Breast epithelium (tissue), 4 donors: ENCODE measurements at regions not wholly inside any gene's neighbourhood (a gene's known extent, or its start where the extent isn't known, plus 50 kb on each side); places are given as distances from the start of the nearest gene placed in this dataset.

Source experiments
- DNase-seq, 2 donors: peaks; one replicate each; pipeline ENCODE4 v3.0.0-alpha.2; 2019; ENCODE audit warnings: low spot score in 2 of 2
- H3K27ac ChIP-seq, 2 donors: fragments of 200-600 bp; sonication (generic) in 1 of 2; one replicate each; pipeline ENCODE4 v1.5.1; 2016 to 2019; ENCODE audit warnings: mild to moderate bottlenecking in 1 of 2
- H3K27me3 ChIP-seq, 2 donors: fragments of 200-600 bp; sonication (generic) in 1 of 2; one replicate each; pipeline versions ENCODE4 v1.5.1 to v1.6.0; 2017 to 2019; ENCODE audit warnings: control low read depth in 1 of 2, mild to moderate bottlenecking in 1 of 2
- H3K36me3 ChIP-seq: fragments of 200-600 bp; one replicate; pipeline ENCODE4 v1.5.1; 2019
- H3K4me1 ChIP-seq, 2 donors: fragments of 200-600 bp; sonication (generic); one replicate each; pipeline ENCODE4 v1.5.1; 2016 to 2019; ENCODE audit warnings: control low read depth in 1 of 2
- H3K4me3 ChIP-seq, 3 donors: fragments of 200-600 bp; sonication (generic); 1 replicate in 2 of 3; 2 replicates in 1 of 3; pipeline ENCODE4 v1.5.1; 2016 to 2019; ENCODE audit warnings: mild to moderate bottlenecking in 3 of 3, moderate library complexity in 2 of 3
- H3K9me3 ChIP-seq, 2 donors: fragments of 200-600 bp; sonication (generic) in 1 of 2; one replicate each; pipeline ENCODE4 v1.5.1; 2016 to 2019; ENCODE audit warnings: control low read depth in 1 of 2
- POLR2A ChIP-seq: fragments of 450-650 bp; IDR thresholded peaks from one replicate; pipeline ENCODE4 v1.6.1; 2016; ENCODE audit warnings: antibody characterized with exemption, mild to moderate bottlenecking, moderate library complexity
- POLR2AphosphoS5 ChIP-seq, 3 donors: sonication (generic); formaldehyde crosslinking; IDR thresholded peaks; one replicate each; pipeline ENCODE4 v1.6.1; 2017; ENCODE audit warnings: antibody characterized with exemption in 3 of 3
- intact Hi-C: fragments of 100-400 bp; cut with DNase I; formaldehyde crosslinking; loops from one replicate; pipeline ENCODE4 v1.15.1; 2023; ENCODE audit warnings: low total_unique reads
- TF ChIP-seq, protein P1 (sequence below), 3 donors: fragments of 450-650 bp; IDR thresholded peaks; one replicate each; pipeline ENCODE4 v1.5.1; 2016 to 2017; ENCODE audit warnings: antibody characterized with exemption in 3 of 3, mild to moderate bottlenecking in 3 of 3, moderate library complexity in 3 of 3

- Histone ChIP-seq H3K9me3 (no peaks in the 10 kb centered on the region), H3K4me3 (no peak overlapping the region), H3K27ac (no peak overlapping the region), H3K4me1 (no peaks in the 10 kb centered on the region), H3K36me3 (no peaks in the 10 kb centered on the region), H3K27me3 (no peaks in the 10 kb centered on the region)
- intact Hi-C loops = no loop called here
- TF ChIP-seq POLR2AphosphoS5 (IDR thresholded peaks at IDR 0.05) = no peak
- TF ChIP-seq, protein P1, sequence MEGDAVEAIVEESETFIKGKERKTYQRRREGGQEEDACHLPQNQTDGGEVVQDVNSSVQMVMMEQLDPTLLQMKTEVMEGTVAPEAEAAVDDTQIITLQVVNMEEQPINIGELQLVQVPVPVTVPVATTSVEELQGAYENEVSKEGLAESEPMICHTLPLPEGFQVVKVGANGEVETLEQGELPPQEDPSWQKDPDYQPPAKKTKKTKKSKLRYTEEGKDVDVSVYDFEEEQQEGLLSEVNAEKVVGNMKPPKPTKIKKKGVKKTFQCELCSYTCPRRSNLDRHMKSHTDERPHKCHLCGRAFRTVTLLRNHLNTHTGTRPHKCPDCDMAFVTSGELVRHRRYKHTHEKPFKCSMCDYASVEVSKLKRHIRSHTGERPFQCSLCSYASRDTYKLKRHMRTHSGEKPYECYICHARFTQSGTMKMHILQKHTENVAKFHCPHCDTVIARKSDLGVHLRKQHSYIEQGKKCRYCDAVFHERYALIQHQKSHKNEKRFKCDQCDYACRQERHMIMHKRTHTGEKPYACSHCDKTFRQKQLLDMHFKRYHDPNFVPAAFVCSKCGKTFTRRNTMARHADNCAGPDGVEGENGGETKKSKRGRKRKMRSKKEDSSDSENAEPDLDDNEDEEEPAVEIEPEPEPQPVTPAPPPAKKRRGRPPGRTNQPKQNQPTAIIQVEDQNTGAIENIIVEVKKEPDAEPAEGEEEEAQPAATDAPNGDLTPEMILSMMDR (IDR thresholded peaks at IDR 0.05) = no peak
- no peak for DNase-seq
These were observed 1340.9 kb upstream of the TMEM132C start for GRCh38 chr12:126926023-126926594.

- no peak overlapping the region for H3K4me3 ChIP-seq
- TF ChIP-seq POLR2AphosphoS5 (IDR thresholded peaks at IDR 0.05) = no peak
- TF ChIP-seq POLR2A = no peak
- TF ChIP-seq, protein P1 (IDR thresholded peaks at IDR 0.05) = no peak
- H3K27ac ChIP-seq = no peak overlapping the region
- H3K4me1 ChIP-seq = no peaks in the 10 kb centered on the region
- H3K36me3 ChIP-seq = no peaks in the 10 kb centered on the region
- intact Hi-C loops = no loop called here
- no peaks in the 10 kb centered on the region for H3K9me3 ChIP-seq
- DNase-seq = no peak
- no peaks in the 10 kb centered on the region for H3K27me3 ChIP-seq
These were observed 1336.7 kb upstream of the TMEM132C start for GRCh38 chr12:126930234-126930633.

DNA sequence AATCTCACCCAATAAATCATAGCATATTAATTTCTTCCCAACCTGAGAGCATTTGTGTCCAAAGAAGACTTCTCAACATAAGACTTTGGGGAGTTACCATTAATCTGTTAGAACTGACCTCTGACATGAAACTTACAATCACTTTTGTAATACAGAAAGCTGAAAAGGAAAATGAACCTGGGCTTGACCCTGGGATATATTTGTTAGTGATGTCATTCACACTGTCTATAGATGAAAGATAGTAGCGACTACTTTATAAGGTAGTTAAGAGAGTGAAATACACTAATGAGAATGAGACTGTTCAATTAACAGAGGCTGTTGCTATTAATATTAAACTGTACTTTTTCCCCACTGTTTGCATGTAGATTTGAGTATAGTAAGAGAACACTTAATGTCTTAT lies 1334.8 kb upstream of the TMEM132C start:
- Histone ChIP-seq H3K9me3 (no peaks in the 10 kb centered on the region), H3K36me3 (no peaks in the 10 kb centered on the region), H3K4me3 (no peak overlapping the region), H3K4me1 (no peaks in the 10 kb centered on the region), H3K27ac (no peak overlapping the region), H3K27me3 (no peaks in the 10 kb centered on the region)
- no peak for DNase-seq
- TF ChIP-seq POLR2A (no peak), POLR2AphosphoS5 (IDR thresholded peaks at IDR 0.05) (no peak)
- TF ChIP-seq, protein P1 (IDR thresholded peaks at IDR 0.05) = no peak
- intact Hi-C loops = no loop called here

DNA sequence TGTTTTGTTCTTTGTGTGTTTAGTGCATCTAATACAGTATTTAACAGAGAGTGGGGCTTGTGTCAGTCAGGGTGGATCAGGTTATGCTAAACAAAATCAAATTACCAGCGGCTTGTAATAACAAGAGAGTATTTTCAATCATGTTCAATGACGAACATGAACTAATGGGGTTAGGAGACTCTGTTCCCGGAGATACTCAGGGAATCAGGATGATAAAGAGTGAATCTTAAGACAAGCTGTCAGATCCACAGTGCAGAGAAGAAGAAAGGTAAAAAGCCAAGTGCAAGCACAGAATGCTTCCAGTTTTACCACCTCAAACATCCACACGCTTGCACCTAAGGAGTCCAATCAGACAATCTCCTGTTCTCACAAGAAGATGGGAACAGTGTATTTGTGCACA lies 1331.5 kb upstream of the TMEM132C start:
- Histone ChIP-seq H3K9me3 (no peaks in the 10 kb centered on the region), H3K36me3 (no peaks in the 10 kb centered on the region), H3K27me3 (no peaks in the 10 kb centered on the region), H3K27ac (no peak overlapping the region), H3K4me1 (no peaks in the 10 kb centered on the region), H3K4me3 (no peak overlapping the region)
- DNase-seq = no peak
- no peak for TF ChIP-seq POLR2A
- TF ChIP-seq, protein P1 (IDR thresholded peaks at IDR 0.05) = no peak
- TF ChIP-seq POLR2AphosphoS5 (IDR thresholded peaks at IDR 0.05) = no peak
- intact Hi-C loops = no loop called here

DNA sequence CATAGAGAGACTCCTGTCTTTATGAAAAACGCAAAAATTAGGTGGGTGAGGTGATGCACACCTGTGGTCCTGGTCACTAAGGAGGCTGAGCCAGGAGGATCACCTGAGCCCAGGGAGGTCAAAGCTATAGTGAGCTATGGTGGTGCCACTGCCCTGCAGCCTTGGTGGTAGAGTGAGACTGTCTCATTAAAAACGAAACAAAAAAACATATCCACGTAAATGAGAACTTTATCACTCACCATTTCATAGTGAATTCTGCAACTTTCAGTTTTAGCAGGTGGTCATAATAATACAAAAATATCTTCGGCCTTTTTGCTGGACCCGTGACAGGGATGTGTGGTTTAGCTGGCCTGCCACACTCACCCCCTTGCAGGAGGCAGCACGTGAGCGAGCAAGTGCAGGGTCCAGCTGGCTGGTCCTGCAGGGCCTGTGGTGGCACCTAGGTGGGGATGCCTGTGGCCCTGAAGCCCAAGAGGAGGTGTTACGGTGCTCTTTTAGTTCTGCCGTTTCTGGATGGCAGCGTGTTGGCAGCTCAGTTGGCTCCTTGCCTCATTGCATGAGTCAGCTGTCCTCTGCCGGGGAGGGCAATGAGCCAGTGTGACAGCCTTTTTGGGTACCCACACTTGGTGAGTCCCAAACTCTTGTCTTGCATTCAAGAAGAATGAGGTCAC lies 1330.7 kb upstream of the TMEM132C start:
- Histone ChIP-seq H3K4me3 (peak overlapping the region in 2 of 3 donors; percentile 12 to 19), H3K27me3 (no peaks in the 10 kb centered on the region), H3K27ac (no peak overlapping the region), H3K9me3 (no peaks in the 10 kb centered on the region), H3K4me1 (no peaks in the 10 kb centered on the region), H3K36me3 (no peaks in the 10 kb centered on the region)
- TF ChIP-seq POLR2A (no peak), POLR2AphosphoS5 (IDR thresholded peaks at IDR 0.05) (no peak)
- TF ChIP-seq, protein P1 (IDR thresholded peaks at IDR 0.05) = no peak
- intact Hi-C loops = no loop called here
- DNase-seq = peak in 1 of 2 donors; percentile 65
